GM19351 (cell line): ENCODE measurements at regions not wholly inside any gene's neighbourhood (a gene's known extent, or its start where the extent isn't known, plus 50 kb on each side); places are given as distances from the start of the nearest gene placed in this dataset.
"Not testable (repeated sequence)": the region's sequence is repeated elsewhere in the genome, so short reads cannot be mapped to it uniquely, and the experiment has no call there.

Experiments used
- ATAC-seq: cut with Tn5 transposase; IDR thresholded peaks from one replicate; pipeline ENCODE4 v1.9.1; 2021; ENCODE audit warnings: mild to moderate bottlenecking, moderate library complexity; ENCODE audit not compliant: unreplicated experiment

DNA sequence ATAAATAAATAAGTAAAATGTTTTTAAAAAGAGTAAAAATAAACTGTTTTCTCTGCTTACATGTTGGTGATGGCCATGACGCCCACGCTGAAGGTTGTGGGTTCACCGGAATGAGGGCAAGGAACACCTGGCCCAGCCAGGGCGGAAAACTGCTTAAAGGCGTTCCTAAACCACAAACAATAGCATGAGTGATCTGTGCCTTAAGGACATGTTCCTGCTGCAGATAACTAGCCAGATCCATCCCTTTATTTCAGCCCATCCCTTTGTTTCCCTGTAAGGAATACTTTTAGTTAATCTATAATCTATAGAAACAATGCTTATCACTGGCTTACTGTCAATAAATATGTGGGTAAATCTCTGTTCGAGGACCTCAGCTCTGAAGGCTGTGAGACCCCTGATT, 63.3 kb upstream of the CEP78 start:
- ATAC-seq: not testable (repeated sequence)

DNA sequence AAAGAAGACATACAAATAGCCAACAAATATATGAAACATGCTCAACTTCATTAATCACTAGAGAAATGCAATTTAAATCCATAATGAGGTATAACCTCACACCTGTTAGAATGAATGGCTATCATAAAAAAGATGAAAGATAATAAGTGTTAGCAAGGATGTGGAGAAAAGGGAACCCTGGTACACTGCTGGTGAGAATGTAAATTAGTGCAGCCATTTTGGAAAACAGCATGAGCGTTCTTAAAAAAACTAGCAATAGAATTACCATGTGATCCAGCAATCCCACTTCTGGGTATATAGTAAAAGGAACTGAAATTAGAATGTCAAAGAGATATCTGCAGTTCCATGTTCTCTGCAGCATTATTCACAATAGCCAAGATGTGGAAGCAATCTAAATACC, 64.2 kb upstream of the CEP78 start:
- ATAC-seq: no peak

DNA sequence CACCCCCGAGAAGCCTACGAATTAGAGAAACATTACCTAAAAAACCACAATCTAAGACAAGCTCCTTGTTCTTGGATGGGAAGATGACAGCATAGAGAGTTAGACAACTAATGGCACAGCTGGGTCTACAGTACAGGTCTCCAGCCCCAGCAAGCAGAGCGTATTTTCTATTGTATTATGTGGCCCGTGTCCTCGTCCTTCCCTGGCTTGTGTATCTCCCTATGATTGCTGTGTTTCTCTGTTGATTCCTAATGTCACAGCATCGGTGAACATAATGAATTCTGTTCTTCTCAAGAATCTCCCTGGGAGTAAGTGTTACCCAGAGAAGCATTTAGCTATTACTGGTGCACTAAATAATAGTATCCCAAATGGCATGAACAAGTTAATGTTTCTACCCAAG, 66.8 kb upstream of the CEP78 start:
- ATAC-seq: no peak

DNA sequence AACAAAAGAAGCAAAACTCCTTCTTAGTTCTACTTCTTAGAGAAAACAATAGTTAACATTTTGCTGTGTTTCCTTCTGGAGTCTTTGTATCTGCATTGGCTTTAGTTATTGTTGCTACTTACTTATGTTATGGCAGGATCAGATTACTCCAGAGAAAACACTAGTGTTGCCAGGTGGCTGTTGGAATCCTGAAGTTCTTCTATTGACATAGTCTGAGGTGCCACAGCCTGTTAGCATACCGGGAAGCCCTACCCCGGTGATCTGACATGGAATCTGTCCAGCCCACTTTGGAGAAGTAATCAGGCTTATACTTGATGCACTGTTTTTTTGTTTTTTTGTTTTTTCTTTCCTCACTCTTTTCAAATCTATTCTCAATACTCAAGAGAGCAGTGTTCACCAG, 68.5 kb upstream of the CEP78 start:
- ATAC-seq: no peak

DNA sequence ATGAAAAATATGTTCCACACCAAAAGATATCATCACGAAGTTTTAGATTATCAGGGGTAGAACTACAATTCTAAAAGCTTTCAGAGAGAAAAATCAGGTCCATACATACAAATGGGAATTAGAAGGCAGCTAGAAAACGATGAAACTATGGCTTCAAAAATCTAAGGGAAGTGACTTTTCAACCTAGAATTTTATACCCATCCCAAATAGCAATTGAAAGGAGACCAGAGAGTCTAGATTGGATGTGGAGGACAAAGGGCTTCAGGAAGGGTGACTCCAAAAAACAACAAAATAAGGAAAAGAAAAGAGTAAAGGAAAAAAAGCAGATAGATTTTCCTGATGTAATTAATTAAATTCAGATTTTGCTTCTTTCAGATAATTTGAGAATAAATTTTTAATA, 72.0 kb upstream of the CEP78 start:
- ATAC-seq: no peak

DNA sequence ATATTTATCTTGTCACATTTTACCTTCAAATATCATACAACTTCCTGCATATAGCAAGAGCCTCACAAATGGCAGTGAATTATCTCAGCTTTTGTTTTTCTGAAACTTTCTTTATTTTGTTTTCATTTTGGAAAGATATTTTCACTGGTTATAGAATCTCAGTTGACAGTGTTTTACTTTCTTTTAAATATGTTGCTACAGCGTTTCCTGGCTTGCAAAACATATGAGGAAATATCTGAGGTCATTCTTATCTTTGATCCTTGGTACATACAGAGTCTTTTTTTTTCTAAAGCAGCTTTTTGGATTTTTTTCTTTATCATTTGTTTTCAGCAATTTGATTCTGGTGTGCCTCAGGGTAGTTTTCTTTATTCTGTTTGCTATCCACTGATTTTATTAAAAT, 77.6 kb upstream of the CEP78 start:
- no peak for ATAC-seq

DNA sequence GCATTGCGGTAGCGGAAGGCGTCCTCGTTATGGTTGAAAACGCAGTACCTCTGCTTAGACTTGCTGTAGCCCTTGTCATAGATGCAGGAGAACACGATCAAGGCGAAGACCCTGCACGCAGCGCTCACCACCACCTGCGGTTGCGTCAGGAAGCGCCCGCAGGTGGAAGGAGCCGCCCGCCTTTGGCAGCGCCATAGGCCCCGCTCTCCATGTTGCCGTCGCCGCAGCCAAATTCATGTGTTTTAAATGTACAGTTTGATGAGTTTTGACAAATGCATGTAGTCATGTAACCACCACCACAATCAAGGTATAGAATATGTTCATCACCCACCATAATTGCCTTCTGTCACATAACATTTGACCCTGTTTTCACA, 84.9 kb upstream of the CEP78 start:
- ATAC-seq: no peak

DNA sequence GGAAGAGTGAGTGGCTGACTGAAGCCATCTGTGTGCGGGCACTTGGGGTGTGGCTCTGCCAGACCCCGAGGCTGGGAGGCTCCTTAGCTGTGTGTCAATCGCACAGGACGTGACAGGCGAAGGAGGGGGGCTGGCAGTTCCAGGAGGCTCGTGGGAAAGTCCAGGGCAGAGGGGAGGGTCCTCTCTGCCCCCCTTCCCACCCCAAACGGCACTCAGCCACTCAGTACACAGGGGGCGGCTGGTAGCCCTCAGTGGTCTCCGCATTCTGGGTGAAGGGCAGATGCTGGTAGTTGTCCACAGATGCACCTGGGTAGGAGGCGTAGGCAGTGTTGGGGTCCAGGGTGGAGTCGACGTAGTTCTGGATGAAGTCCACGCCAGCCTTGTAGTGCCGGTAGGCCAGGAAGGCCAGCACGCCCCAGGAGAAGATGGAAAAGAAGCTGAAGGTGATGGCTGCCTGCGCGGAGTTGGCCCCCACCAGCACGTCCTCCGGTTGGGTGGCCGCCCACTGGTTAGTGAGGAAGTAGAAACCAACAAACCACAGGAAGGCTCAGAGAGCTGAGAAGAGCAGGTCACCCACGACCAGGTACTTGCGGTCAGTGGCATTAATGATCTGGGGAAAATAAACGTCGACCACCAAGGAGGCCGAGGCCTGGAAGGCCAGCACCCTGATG, 85.4 kb upstream of the CEP78 start:
- no peak for ATAC-seq

DNA sequence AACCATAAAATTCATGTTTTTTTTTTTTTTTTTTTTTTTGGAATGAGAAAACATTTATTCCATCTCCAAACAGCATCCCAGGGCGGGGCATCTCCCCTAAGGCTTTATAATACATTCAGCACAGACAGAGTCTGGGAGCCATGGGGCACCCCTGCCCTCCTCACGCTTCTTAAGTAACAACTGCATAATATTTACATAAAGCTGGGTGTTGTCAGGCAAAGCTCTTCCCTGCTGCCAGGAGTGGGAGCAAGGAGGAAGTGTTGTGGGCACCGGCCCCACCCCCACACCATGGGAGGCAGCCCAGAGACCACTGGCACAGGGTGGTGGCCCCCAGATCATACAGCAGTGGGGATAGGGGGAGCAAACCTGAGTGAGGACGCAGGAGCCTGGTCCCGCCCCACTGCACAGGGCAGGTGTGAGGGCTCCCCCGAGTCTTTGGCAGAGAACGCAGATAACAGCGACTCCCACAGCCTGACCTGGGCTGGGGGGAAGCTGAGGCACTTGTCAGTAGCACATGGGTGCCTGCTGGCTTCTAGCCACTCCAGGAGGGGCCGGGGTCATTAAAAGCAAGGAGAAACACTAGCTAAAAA, 86.1 kb upstream of the CEP78 start:
- ATAC-seq: no peak

DNA sequence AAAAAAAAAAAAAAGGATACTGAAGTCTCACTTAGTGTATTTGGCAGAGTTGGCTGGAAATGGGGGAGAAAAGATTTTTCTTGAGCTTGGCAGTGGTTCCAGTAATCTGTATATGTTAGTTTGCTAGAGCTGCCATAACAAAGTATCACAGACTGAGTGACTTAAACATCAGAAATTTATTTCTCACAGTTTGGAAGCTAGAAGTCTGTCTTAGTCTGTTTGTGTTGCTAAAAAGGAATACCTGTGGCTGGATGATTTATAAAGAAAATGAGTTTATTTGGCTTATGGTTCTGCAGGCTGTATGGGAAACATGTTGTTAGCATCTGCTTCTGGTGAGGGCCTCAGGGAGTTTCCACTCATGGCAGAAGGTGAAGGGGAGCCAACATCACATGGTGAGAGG, 89.6 kb upstream of the CEP78 start:
- ATAC-seq: no peak

DNA sequence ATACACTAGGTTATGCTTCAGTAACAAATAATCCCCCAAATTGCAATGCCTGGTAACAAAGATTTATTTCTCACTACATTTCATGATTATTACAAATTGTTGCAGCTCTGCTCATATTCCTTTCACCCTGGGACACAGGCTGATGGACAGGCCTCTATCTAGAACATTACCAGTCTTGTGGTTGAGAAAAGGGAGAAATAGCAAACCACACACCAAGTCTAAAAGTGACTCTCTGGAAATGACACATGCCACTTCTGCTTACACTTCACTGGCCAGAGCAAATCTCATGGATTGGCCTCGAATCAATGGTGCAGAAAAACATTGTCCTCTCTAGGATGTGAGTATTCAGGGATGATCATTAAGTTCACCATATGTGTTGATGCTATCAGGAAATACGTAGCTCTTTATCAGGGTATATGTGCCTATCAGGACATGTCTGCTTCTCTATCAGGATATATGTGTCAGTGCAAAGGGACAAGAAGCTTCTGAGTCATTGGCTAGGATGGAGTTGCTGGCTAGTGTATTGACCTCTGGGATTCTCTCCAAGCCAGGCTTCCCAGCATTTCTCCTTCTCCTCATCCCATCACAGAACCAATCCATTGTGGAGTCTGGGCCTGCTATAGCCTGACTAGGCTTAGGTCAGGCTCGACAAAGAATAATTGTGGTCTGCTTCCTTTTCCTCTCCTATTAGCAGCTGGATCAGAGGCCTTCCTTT, 91.1 kb upstream of the CEP78 start:
- ATAC-seq: peak; percentile 72

DNA sequence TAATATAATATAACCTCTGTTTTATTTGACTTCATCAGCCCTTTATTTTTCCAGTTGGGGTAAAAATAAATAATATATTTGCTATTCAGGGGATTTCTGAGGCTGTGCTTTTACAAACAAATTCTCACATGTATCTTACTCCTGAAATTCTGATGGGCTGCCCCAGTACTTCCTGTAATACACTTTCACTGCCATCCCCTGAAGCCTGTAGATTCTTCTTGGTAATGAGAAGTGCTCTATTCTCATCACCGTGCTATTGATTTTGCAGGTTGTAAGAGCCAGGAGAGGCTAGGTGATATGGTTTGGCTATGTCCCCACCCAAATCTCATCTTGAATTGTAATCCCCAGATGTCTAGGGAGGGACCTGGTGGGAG, 91.9 kb upstream of the CEP78 start:
- ATAC-seq: no peak

DNA sequence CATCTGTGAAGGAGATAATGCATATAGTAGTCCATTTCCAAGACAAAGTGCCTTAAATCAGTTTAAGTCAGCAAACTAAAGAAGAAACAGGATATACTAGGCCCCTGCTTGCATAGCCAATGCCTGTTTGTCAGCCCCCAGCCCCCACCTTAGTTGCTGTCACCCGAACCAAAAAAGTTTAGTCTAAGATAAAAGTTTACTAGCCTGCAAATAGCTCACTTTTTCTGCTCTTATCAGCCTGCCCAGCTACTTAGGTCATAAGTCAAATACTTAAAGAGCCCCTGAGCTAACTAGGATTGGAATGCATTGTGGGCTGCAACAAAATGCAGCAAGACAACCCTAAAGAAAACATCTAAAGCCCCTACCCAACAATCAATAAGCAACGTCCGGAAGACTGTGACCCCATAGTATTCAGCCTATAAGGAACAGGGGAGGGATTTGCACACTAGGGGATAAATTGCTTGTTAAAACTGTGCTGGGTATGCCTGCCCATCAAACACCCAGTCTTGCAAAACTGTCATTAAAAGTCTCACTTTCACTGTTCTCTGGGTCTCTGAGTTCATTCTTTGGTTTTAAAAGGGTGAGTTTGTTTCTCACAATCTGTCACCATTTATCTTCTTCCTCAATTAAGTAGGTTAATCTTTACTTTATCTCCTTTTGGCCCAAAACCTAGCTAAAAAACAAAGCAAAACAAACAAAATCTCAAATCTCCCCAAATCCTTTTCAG, 92.4 kb upstream of the CEP78 start:
- no peak for ATAC-seq

DNA sequence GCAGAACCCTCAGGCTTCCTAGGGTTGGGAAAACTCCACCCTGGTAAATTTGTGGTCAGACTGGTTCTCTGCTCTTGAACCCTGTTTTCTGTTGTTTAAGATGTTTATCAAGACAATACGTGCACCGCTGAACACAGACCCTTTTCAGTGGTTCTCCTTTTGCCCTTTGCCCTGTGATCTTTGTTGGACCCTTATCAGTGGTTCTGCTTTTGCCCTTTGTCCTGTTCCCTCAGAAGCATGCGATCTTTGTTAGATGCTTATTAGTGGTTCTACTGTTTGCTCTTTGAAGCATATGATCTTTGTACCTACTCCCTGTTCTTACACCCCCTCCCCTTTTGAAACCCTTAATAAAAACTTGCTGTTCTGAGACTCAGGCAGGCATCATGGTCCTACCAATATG, 93.6 kb upstream of the CEP78 start:
- ATAC-seq: not testable (repeated sequence)

DNA sequence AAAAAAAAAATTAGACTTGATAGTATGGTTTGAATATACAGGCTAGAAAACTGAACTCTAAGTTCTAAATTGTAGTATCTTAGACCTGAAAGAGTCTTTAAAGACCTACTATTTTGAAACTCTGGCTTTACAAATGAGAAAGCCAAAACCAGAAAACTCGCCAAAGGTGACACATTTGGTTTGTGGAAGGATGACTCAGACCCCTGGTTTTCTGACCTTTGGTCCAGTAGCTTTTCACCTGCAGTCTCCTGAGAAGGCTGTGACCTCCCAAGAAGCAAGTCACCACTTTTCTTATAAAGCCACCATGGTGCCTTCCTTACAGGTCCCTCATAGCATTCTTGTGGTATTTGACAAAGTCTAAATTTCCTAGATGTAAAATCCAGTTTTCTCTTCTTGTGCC, 102.1 kb upstream of the CEP78 start:
- ATAC-seq: peak; percentile 60

DNA sequence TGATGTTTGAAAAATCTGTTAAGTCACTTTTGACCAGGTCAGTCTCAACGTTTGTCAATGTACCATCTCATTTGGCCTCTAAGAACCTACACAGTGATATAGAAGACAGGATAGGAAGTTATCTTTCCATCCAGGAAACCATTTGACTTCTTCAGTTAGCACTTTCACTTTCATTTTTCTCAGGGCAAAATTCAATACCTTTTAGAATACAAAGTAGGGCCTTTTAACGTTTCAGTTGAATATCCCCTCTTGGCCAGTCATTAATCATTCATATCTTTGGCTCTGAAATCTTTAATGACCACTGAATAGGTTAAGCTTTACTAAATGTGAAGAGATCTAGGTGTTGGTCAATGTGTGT, 101.1 kb upstream of the GNAQ start:
- no peak for ATAC-seq

DNA sequence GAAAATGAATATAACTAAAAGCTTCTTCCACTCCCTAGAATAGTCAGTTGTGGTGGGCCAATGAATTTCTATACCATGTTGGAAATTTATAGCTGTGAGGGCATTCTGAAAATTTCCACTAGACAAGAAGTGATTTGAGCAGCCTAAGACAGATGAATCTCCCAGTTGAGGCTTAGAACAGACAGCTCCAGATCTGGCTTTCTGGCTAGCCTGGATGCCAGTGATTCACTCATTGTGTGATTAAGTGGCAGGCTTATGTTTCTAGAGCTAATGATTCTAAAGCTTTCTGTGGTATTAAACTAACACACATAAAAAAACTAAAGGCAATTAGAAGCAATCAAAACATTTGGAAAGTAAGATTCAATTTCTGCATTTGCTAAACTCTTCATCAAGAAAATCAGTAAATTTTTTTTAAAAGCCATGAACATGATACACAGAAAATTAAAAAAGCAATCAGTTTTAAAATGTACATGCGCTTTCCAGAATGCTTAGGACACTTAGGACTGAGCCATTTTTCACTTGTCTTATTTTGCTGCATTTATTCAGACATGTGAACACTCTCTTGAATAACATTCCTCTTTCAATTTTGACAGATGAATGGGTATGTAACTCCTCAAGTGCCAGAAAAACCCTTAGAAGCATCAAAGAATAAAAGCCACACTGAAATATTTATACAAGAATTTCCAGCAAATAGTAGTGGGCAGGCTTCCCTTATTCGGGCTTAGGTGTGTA, 100.5 kb upstream of the GNAQ start:
- no peak for ATAC-seq

DNA sequence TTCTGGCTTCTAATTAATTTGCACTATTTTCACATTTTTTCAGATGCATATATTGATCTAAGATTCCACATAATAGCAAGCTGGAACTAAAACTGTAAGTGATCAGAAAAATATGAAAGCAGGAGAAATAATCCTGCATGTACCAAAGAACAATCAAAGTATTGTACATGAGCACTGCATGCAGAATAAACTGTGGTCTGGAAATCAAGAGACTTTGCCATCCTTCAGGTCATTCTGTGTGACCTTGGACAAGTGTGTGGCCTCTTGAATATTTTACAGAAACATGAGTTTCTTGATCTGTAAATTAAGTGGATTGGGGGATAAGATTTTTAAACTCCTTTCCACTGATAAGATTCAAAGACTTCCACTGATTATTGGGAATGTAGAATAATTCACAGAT, 99.2 kb upstream of the GNAQ start:
- ATAC-seq: no peak

DNA sequence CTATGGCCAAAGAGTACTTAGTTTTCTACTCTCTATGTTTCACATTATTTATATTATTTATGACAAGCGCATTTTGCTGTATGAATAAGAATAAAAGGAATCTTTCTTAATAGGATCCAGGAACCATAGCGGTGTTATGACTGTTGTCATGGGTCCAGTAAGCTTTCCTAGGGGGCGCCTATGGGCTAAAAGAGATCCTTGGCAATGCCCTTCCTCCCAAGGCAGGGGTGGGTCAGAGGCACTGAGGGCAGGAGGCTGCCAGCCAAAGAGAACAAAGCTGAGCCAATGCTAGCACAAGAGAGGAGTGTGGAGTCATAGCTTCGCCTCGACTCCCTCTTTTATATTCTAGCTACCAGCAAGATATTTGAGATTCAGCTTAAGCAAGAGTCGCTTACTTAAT, 98.4 kb upstream of the GNAQ start:
- ATAC-seq: no peak

DNA sequence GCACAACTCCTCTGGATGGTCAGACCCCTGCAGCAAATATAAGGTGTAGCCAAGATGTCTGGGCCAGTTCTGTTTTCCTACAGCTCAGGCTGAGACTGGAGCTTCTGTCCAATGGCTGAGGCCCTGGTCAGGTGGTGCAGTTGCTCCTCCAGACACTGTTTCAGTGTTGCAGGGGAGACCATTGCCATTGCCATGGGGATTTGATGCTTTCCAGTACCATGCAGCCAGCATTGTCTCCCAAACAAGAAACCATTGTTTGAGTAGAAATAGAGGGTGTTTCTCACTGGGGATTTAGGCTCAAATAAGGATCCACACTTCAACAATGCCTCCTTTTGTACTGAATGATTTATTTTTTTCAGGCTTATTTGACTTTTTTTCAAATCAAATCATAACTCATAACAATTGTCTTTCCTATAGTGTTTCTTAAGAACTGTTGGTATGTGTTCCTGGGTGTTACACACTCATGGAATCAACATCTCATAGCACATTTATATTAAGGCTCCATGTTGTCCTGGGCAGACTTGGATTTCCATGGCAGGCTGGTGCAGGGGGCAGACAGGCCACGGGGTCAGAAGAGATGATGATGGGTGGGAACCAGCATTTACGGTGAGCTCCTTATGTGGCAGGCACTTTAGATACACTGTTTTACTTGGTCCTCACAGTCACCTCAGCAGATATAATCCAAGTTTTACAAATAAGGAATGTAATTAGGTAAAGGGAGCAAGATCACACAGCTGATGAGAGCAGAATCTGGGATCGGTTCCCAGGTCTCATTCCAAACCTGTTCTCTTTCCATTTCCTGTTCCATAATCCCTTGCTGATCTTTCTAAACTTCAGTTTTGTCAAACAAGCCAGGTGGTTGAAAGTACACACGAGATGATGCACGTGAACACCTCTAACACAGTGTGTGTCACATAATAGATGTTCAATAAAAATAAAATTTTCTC, 95.9 kb upstream of the GNAQ start:
- ATAC-seq: no peak
